IPS-NIHi11 (cell line): ENCODE measurements at regions not wholly inside any gene's neighbourhood (a gene's known extent, or its start where the extent isn't known, plus 50 kb on each side); places are given as distances from the start of the nearest gene placed in this dataset.
A peak's percentile ranks its signal among the peaks of the same experiment; 100 is the strongest.

Experiments
- DNase-seq: peaks from one replicate; pipeline ENCODE4 v3.0.0; 2012; ENCODE audit warnings: mixed read lengths, low spot score

- DNase-seq: no peak
Observed at GRCh38 chr3:7793786-7794185, 707.8 kb upstream of the LMCD1 start.

- no peak for DNase-seq
Observed at GRCh38 chr3:7798276-7798675, 703.3 kb upstream of the LMCD1 start.

- no peak for DNase-seq
Observed at GRCh38 chr3:7800006-7800780, 701.4 kb upstream of the LMCD1 start.

GRCh38 chr3:7812490-7812889 lies 689.1 kb upstream of the LMCD1 start:
- no peak for DNase-seq

- DNase-seq: peak; percentile 8
Observed at GRCh38 chr3:7813365-7813764, 688.3 kb upstream of the LMCD1 start.

- no peak for DNase-seq
Observed at GRCh38 chr3:7817239-7817638, 684.4 kb upstream of the LMCD1 start.

GRCh38 chr3:7820969-7821368 lies 680.7 kb upstream of the LMCD1 start:
- no peak for DNase-seq

- DNase-seq: no peak
Observed at GRCh38 chr3:7821858-7822257, 679.8 kb upstream of the LMCD1 start.

GRCh38 chr3:7841451-7841850 lies 660.2 kb upstream of the LMCD1 start:
- DNase-seq: no peak

GRCh38 chr3:7843441-7843840 lies 658.2 kb upstream of the LMCD1 start:
- no peak for DNase-seq

- no peak for DNase-seq
Observed at GRCh38 chr3:7847021-7847420, 654.6 kb upstream of the LMCD1 start.

- no peak for DNase-seq
Observed at GRCh38 chr3:7847521-7847920, 654.1 kb upstream of the LMCD1 start.

GRCh38 chr3:7854266-7854665 lies 647.4 kb upstream of the LMCD1 start:
- no peak for DNase-seq

GRCh38 chr3:7854721-7855120 lies 646.9 kb upstream of the LMCD1 start:
- no peak for DNase-seq

GRCh38 chr3:7865611-7866010 lies 636.0 kb upstream of the LMCD1 start:
- DNase-seq: no peak

GRCh38 chr3:7867587-7867986 lies 634.0 kb upstream of the LMCD1 start:
- DNase-seq: no peak

- DNase-seq: no peak
Observed at GRCh38 chr3:7871003-7871560, 630.5 kb upstream of the LMCD1 start.

GRCh38 chr3:7874116-7874515 lies 627.5 kb upstream of the LMCD1 start:
- DNase-seq: no peak

GRCh38 chr3:7875925-7876324 lies 625.7 kb upstream of the LMCD1 start:
- DNase-seq: no peak

- no peak for DNase-seq
Observed at GRCh38 chr3:7876741-7877297, 624.8 kb upstream of the LMCD1 start.

GRCh38 chr3:7877312-7877711 lies 624.3 kb upstream of the LMCD1 start:
- no peak for DNase-seq

- DNase-seq: no peak
Observed at GRCh38 chr3:7879572-7879971, 622.1 kb upstream of the LMCD1 start.

- DNase-seq: no peak
Observed at GRCh38 chr3:7881946-7882345, 619.7 kb upstream of the LMCD1 start.

GRCh38 chr3:7897655-7898054 lies 604.0 kb upstream of the LMCD1 start:
- no peak for DNase-seq
